ENCODE measurements at regions not wholly inside any gene's neighbourhood (a gene's known extent, or its start where the extent isn't known, plus 50 kb on each side); places are given as distances from the start of the nearest gene placed in this dataset.

- TF ChIP-seq CTCF (IDR thresholded peaks at IDR 0.05) = no peak
- TF ChIP-seq POLR2A (IDR thresholded peaks at IDR 0.05) = no peak
These were observed 335.0 kb upstream of the KCNH8 start for GRCh38 chr3:18813300-18813699.

Data from right lobe of liver (tissue), 4 donors.